ENCODE measurements at regions not wholly inside any gene's neighbourhood (a gene's known extent, or its start where the extent isn't known, plus 50 kb on each side); places are given as distances from the start of the nearest gene placed in this dataset.

DNA sequence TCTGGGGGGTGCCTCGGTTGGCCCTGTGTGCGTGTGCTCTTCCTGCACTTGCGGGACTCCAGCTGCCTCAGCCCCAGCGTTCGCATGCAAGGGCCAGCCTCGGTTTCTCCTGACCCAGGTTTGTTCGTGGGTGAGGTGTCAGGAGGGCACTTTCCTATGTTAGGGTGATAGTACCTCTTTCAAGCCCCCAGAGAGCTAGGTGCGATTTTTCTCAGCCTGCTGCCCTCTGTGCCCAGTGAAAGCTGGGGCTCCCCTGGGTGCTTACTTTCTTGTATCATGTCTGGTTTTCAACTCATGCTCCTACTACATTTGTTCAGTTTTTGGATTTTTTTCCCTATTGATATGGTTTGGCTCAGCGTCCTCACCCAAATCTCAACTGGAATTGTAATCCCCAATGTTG is 289.2 kb downstream of the TEX29 start:
- no peak overlapping the region for H3K9ac ChIP-seq (ENCODE audit: insufficient read depth in 1 of 2, low read length in 2 of 2)
- WGBS, 2 donors = 89 to 95% methylated on average over 9 of the region's 9 CpGs
- H3K27ac ChIP-seq (ENCODE audit: low read depth in 1 of 2, low read length in 1 of 2) = no peak overlapping the region
- ATAC-seq (ENCODE audit: insufficient read depth, low FRiP score) = no peak
- H3K4me1 ChIP-seq (ENCODE audit: control insufficient read depth in 5 of 5, insufficient read depth in 5 of 5, low read length in 5 of 5) = no peaks in the 10 kb centered on the region
- DNase-seq = no peak
- TF ChIP-seq, protein P1, sequence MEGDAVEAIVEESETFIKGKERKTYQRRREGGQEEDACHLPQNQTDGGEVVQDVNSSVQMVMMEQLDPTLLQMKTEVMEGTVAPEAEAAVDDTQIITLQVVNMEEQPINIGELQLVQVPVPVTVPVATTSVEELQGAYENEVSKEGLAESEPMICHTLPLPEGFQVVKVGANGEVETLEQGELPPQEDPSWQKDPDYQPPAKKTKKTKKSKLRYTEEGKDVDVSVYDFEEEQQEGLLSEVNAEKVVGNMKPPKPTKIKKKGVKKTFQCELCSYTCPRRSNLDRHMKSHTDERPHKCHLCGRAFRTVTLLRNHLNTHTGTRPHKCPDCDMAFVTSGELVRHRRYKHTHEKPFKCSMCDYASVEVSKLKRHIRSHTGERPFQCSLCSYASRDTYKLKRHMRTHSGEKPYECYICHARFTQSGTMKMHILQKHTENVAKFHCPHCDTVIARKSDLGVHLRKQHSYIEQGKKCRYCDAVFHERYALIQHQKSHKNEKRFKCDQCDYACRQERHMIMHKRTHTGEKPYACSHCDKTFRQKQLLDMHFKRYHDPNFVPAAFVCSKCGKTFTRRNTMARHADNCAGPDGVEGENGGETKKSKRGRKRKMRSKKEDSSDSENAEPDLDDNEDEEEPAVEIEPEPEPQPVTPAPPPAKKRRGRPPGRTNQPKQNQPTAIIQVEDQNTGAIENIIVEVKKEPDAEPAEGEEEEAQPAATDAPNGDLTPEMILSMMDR (IDR thresholded peaks at IDR 0.05; ENCODE audit: control extremely low read depth, extremely low read depth) = no peak
- no peaks in the 10 kb centered on the region for H3K36me3 ChIP-seq (ENCODE audit: control insufficient read depth in 4 of 4, insufficient read depth in 4 of 4, low read length in 4 of 4)
- peaks cover 0 to 2% (median 0%) of the 10 kb centered on the region in 3 donors for H3K27me3 ChIP-seq (ENCODE audit: control insufficient read depth in 3 of 3, insufficient read depth in 3 of 3, low read length in 2 of 3)
- H3K4me3 ChIP-seq = no peak overlapping the region
- H3K9me3 ChIP-seq (ENCODE audit: control insufficient read depth in 4 of 4, insufficient read depth in 3 of 4, low read length in 3 of 4) = peaks cover 0 to 5% (median 0%) of the 10 kb centered on the region in 4 donors

DNA sequence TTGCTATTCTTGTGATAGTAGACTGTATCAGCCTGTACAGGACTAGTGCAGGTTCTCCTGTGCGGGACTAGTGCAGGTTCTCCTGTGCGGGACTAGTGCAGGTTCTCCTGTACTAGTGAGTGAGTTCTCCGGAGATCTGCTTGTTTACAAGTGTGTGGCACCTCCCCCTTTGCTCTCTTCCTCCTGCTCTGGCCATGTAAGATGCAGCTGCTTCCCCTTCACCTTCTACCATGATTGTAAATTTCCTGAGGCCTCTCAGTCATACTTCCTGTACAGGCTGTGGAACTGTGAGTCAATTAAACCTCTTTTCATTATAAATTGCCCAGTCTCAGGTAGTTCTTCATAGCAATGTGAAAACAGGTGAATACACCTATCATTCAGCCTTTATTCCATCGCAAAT is 289.6 kb downstream of the TEX29 start:
- peaks cover 0 to 5% (median 0%) of the 10 kb centered on the region in 4 donors for H3K9me3 ChIP-seq (ENCODE audit: control insufficient read depth in 4 of 4, insufficient read depth in 3 of 4, low read length in 3 of 4)
- WGBS, 2 donors = 34 to 39% methylated on average over 4 of the region's 4 CpGs
- ATAC-seq (ENCODE audit: insufficient read depth, low FRiP score) (no peak), DNase-seq (peak in 1 of 3 donors; percentile 33)
- no peak overlapping the region for H3K9ac ChIP-seq (ENCODE audit: insufficient read depth in 1 of 2, low read length in 2 of 2)
- TF ChIP-seq, protein P1 (IDR thresholded peaks at IDR 0.05; ENCODE audit: control extremely low read depth, extremely low read depth) = no peak
- no peaks in the 10 kb centered on the region for H3K36me3 ChIP-seq (ENCODE audit: control insufficient read depth in 4 of 4, insufficient read depth in 4 of 4, low read length in 4 of 4)
- peaks cover 0 to 2% (median 0%) of the 10 kb centered on the region in 3 donors for H3K27me3 ChIP-seq (ENCODE audit: control insufficient read depth in 3 of 3, insufficient read depth in 3 of 3, low read length in 2 of 3)
- H3K4me3 ChIP-seq = no peak overlapping the region
- no peaks in the 10 kb centered on the region for H3K4me1 ChIP-seq (ENCODE audit: control insufficient read depth in 5 of 5, insufficient read depth in 5 of 5, low read length in 5 of 5)
- H3K27ac ChIP-seq (ENCODE audit: low read depth in 1 of 2, low read length in 1 of 2) = no peak overlapping the region

DNA sequence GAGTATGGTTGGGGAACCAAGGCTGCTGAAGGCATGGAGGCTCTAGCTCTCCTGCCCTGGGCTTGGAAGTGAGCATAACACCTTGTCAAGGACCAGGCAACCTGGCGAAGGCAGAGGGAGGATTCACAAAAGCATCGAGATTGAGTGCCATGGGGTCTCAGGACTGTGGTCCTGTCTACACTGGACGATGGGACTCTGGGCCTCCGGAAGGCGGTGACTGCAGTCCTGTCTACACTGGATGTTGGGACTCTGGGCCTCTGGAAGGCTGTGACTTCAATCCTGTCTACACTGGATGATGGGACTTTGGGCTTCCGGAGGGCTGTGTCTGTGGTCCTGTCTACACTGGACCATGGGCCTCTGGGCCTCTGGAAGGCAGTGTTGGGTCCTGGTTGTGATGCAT is 290.4 kb downstream of the TEX29 start:
- TF ChIP-seq, protein P1 (IDR thresholded peaks at IDR 0.05; ENCODE audit: control extremely low read depth, extremely low read depth) = no peak
- Histone ChIP-seq H3K36me3 (ENCODE audit: control insufficient read depth in 4 of 4, insufficient read depth in 4 of 4, low read length in 4 of 4) (no peaks in the 10 kb centered on the region), H3K27ac (ENCODE audit: low read depth in 1 of 2, low read length in 1 of 2) (no peak overlapping the region), H3K27me3 (ENCODE audit: control insufficient read depth in 3 of 3, insufficient read depth in 3 of 3, low read length in 2 of 3) (peaks cover 0 to 2% (median 0%) of the 10 kb centered on the region in 3 donors), H3K9ac (ENCODE audit: insufficient read depth in 1 of 2, low read length in 2 of 2) (no peak overlapping the region), H3K4me3 (no peak overlapping the region), H3K9me3 (ENCODE audit: control insufficient read depth in 4 of 4, insufficient read depth in 3 of 4, low read length in 3 of 4) (peaks cover 0 to 5% (median 0%) of the 10 kb centered on the region in 4 donors), H3K4me1 (ENCODE audit: control insufficient read depth in 5 of 5, insufficient read depth in 5 of 5, low read length in 5 of 5) (no peaks in the 10 kb centered on the region)
- DNase-seq (no peak), ATAC-seq (ENCODE audit: insufficient read depth, low FRiP score) (no peak)
- WGBS, 2 donors = 67 to 79% methylated on average over 6 of the region's 6 CpGs

DNA sequence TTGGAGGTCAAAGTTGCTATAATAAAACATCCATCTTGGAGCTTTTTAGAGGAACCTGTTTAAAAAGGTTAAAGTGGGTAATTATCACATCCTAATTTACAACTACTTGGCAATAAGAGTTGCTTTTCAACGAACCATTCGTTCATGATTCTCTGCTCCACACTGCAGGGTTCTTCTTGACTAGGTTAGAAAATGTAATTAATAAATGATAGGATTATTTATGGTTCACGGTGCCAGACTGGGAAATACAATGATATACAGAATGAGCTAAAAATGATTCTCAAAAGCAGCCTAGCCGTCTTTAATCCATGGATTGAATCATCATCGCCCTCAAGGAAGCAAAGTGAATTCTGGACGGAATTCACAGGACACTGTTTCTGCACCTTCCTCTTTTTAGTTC is 291.2 kb downstream of the TEX29 start:
- ATAC-seq (ENCODE audit: insufficient read depth, low FRiP score) (no peak), DNase-seq (no peak)
- no peak overlapping the region for H3K9ac ChIP-seq (ENCODE audit: insufficient read depth in 1 of 2, low read length in 2 of 2)
- H3K9me3 ChIP-seq (ENCODE audit: control insufficient read depth in 4 of 4, insufficient read depth in 3 of 4, low read length in 3 of 4) = peaks cover 0 to 5% (median 0%) of the 10 kb centered on the region in 4 donors
- no peaks in the 10 kb centered on the region for H3K4me1 ChIP-seq (ENCODE audit: control insufficient read depth in 5 of 5, insufficient read depth in 5 of 5, low read length in 5 of 5)
- TF ChIP-seq, protein P1 (IDR thresholded peaks at IDR 0.05; ENCODE audit: control extremely low read depth, extremely low read depth) = no peak
- H3K4me3 ChIP-seq = no peak overlapping the region
- WGBS, 2 donors = 87 to 93% methylated on average over 6 of the region's 6 CpGs
- no peak overlapping the region for H3K27ac ChIP-seq (ENCODE audit: low read depth in 1 of 2, low read length in 1 of 2)
- H3K36me3 ChIP-seq (ENCODE audit: control insufficient read depth in 4 of 4, insufficient read depth in 4 of 4, low read length in 4 of 4) = no peaks in the 10 kb centered on the region
- H3K27me3 ChIP-seq (ENCODE audit: control insufficient read depth in 3 of 3, insufficient read depth in 3 of 3, low read length in 2 of 3) = peaks cover 0 to 2% (median 0%) of the 10 kb centered on the region in 3 donors
